NB4 (cell line): ENCODE measurements at regions not wholly inside any gene's neighbourhood (a gene's known extent, or its start where the extent isn't known, plus 50 kb on each side); places are given as distances from the start of the nearest gene placed in this dataset.

Experiments used
- POLR2A ChIP-seq: IDR thresholded peaks from 2 replicates; pipeline ENCODE4 v1.6.1; 2011; ENCODE audit warnings: mild to moderate bottlenecking; ENCODE audit not compliant: insufficient read length; ENCODE audit errors: extremely low read depth
- TF ChIP-seq, protein P1 (sequence below): IDR thresholded peaks from one replicate; pipeline ENCODE4 v1.5.1; 2012; ENCODE audit warnings: low read depth, low read length

DNA sequence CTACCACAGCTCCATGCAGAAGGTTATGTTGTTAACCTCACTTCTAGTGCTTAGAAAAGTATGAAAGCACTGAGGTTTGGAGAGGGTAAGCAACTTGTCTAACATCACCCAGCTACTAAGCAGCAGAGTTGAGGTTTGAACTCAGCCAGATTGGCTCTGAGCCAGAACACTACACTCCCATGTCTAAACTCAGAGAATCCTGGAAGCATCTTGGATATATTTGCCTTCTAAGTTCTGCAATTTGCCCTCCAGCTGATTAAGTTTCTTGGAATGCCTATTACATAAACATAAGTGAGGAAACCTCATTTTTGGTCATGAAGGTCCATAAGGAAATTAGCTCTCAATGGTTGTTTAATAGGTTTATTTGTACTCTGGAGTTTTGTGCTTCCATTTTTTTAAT lies 78.1 kb upstream of the PHYHIPL start:
- TF ChIP-seq, protein P1, sequence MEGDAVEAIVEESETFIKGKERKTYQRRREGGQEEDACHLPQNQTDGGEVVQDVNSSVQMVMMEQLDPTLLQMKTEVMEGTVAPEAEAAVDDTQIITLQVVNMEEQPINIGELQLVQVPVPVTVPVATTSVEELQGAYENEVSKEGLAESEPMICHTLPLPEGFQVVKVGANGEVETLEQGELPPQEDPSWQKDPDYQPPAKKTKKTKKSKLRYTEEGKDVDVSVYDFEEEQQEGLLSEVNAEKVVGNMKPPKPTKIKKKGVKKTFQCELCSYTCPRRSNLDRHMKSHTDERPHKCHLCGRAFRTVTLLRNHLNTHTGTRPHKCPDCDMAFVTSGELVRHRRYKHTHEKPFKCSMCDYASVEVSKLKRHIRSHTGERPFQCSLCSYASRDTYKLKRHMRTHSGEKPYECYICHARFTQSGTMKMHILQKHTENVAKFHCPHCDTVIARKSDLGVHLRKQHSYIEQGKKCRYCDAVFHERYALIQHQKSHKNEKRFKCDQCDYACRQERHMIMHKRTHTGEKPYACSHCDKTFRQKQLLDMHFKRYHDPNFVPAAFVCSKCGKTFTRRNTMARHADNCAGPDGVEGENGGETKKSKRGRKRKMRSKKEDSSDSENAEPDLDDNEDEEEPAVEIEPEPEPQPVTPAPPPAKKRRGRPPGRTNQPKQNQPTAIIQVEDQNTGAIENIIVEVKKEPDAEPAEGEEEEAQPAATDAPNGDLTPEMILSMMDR: no peak
- TF ChIP-seq POLR2A: no peak
